ENCODE measurements at regions not wholly inside any gene's neighbourhood (a gene's known extent, or its start where the extent isn't known, plus 50 kb on each side); places are given as distances from the start of the nearest gene placed in this dataset.

GRCh38 chr13:26872525-26873385, 112.2 kb upstream of the GPR12 start:
- TF ChIP-seq EZH2phosphoT487 (IDR thresholded peaks at IDR 0.05; ENCODE audit: low read depth, severe bottlenecking, unreplicated experiment): no peak
- TF ChIP-seq, protein P1, sequence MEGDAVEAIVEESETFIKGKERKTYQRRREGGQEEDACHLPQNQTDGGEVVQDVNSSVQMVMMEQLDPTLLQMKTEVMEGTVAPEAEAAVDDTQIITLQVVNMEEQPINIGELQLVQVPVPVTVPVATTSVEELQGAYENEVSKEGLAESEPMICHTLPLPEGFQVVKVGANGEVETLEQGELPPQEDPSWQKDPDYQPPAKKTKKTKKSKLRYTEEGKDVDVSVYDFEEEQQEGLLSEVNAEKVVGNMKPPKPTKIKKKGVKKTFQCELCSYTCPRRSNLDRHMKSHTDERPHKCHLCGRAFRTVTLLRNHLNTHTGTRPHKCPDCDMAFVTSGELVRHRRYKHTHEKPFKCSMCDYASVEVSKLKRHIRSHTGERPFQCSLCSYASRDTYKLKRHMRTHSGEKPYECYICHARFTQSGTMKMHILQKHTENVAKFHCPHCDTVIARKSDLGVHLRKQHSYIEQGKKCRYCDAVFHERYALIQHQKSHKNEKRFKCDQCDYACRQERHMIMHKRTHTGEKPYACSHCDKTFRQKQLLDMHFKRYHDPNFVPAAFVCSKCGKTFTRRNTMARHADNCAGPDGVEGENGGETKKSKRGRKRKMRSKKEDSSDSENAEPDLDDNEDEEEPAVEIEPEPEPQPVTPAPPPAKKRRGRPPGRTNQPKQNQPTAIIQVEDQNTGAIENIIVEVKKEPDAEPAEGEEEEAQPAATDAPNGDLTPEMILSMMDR (IDR thresholded peaks at IDR 0.05; ENCODE audit: poor library complexity): peak; percentile 70
- TF ChIP-seq EZH2 (IDR thresholded peaks at IDR 0.05; ENCODE audit: borderline replicate concordance): no peak
- Histone ChIP-seq H3K36me3 (replicated peaks; ENCODE audit: insufficient read depth, low read depth) (no peaks in the 10 kb centered on the region), H2AFZ (no peak overlapping the region), H3K9me2 (replicated peaks; ENCODE audit: insufficient read depth) (no peaks in the 10 kb centered on the region), H3K4me2 (no peak overlapping the region), H3K4me1 (ENCODE audit: insufficient read depth) (no peaks in the 10 kb centered on the region), H3K9me3 (ENCODE audit: low read depth) (no peaks in the 10 kb centered on the region), H3K4me3 (no peak overlapping the region), H4K20me1 (ENCODE audit: insufficient read depth, poor library complexity, severe bottlenecking) (no peaks in the 10 kb centered on the region), H3K27ac (no peak overlapping the region), H3K27me3 (peaks cover 15% of the 10 kb centered on the region), H3K79me2 (no peaks in the 10 kb centered on the region)
- peak; percentile 77 for DNase-seq (ENCODE audit: low spot score)
- 54% methylated on average over 28 of the region's 28 CpGs for WGBS (ENCODE audit: low lambda C conversion rate, missing lambda C conversion rate)

GRCh38 chr13:26867451-26868091, 107.0 kb upstream of the GPR12 start:
- Histone ChIP-seq H2AFZ (no peak overlapping the region), H3K36me3 (replicated peaks; ENCODE audit: insufficient read depth, low read depth) (no peaks in the 10 kb centered on the region), H4K20me1 (ENCODE audit: insufficient read depth, poor library complexity, severe bottlenecking) (no peaks in the 10 kb centered on the region), H3K27ac (no peak overlapping the region), H3K9me3 (ENCODE audit: low read depth) (no peaks in the 10 kb centered on the region), H3K27me3 (peaks cover 35% of the 10 kb centered on the region), H3K4me1 (ENCODE audit: insufficient read depth) (no peaks in the 10 kb centered on the region), H3K4me2 (no peak overlapping the region), H3K79me2 (no peaks in the 10 kb centered on the region), H3K4me3 (no peak overlapping the region), H3K9me2 (replicated peaks; ENCODE audit: insufficient read depth) (no peaks in the 10 kb centered on the region)
- peak; percentile 53 for DNase-seq (ENCODE audit: low spot score)
- TF ChIP-seq EZH2phosphoT487 (IDR thresholded peaks at IDR 0.05; ENCODE audit: low read depth, severe bottlenecking, unreplicated experiment): no peak
- TF ChIP-seq, protein P1 (IDR thresholded peaks at IDR 0.05; ENCODE audit: poor library complexity): no peak
- no peak for TF ChIP-seq EZH2 (IDR thresholded peaks at IDR 0.05; ENCODE audit: borderline replicate concordance)
- WGBS (ENCODE audit: low lambda C conversion rate, missing lambda C conversion rate): 30% methylated on average over 5 of the region's 5 CpGs

DNA sequence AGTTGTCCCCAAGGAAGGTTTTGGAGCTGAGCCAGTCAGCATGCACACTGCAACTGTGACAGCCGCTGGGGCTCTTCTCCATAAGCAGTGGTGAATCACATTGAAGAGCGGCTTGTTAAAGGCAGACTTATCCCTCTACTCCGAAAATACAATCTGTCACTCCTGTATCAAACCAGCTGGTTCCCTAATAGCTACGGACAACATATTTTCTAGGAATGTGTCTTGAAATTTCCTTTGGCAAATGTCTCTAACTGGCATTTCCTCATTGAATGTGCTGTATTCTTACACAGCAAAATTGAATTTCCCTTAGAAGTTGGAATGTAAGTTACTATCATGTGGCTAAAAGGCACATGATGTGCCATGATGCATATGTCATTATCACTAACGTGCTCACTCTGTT, 104.0 kb upstream of the GPR12 start:
- H3K9me2 ChIP-seq (replicated peaks; ENCODE audit: insufficient read depth): no peaks in the 10 kb centered on the region
- H3K9me3 ChIP-seq (ENCODE audit: low read depth): no peaks in the 10 kb centered on the region
- TF ChIP-seq EZH2 (IDR thresholded peaks at IDR 0.05; ENCODE audit: borderline replicate concordance) (no peak), EZH2phosphoT487 (IDR thresholded peaks at IDR 0.05; ENCODE audit: low read depth, severe bottlenecking, unreplicated experiment) (no peak)
- TF ChIP-seq, protein P1 (IDR thresholded peaks at IDR 0.05; ENCODE audit: poor library complexity): no peak
- H3K27ac ChIP-seq: no peak overlapping the region
- H3K27me3 ChIP-seq: peaks cover 42% of the 10 kb centered on the region
- 80% methylated on average over 5 of the region's 5 CpGs for WGBS (ENCODE audit: low lambda C conversion rate, missing lambda C conversion rate)
- no peak for DNase-seq (ENCODE audit: low spot score)
- H4K20me1 ChIP-seq (ENCODE audit: insufficient read depth, poor library complexity, severe bottlenecking): no peaks in the 10 kb centered on the region
- no peak overlapping the region for H2AFZ ChIP-seq
- no peak overlapping the region for H3K4me3 ChIP-seq
- no peaks in the 10 kb centered on the region for H3K79me2 ChIP-seq
- no peaks in the 10 kb centered on the region for H3K36me3 ChIP-seq (replicated peaks; ENCODE audit: insufficient read depth, low read depth)
- no peaks in the 10 kb centered on the region for H3K4me1 ChIP-seq (ENCODE audit: insufficient read depth)
- H3K4me2 ChIP-seq: no peak overlapping the region
